Loucy (cell line): ENCODE measurements at regions not wholly inside any gene's neighbourhood (a gene's known extent, or its start where the extent isn't known, plus 50 kb on each side); places are given as distances from the start of the nearest gene placed in this dataset.

Experiments
- H2AFZ ChIP-seq: fragments of 200-600 bp; sonication (generic); 2 replicates; pipeline ENCODE4 v1.6.0; 2016; ENCODE audit warnings: antibody characterized with exemption, mild to moderate bottlenecking, low read length, moderate library complexity
- H3F3A ChIP-seq: fragments of 200-600 bp; 2 replicates; pipeline ENCODE4 v1.6.0; 2016; ENCODE audit warnings: antibody characterized with exemption, low read depth, mild to moderate bottlenecking
- H3K27me3 ChIP-seq: fragments of 200-600 bp; sonication (generic); 2 replicates; pipeline ENCODE4 v1.6.1; 2014; ENCODE audit warnings: low read length, mild to moderate bottlenecking; ENCODE audit not compliant: insufficient read depth, poor library complexity, severe bottlenecking
- H3K36me3 ChIP-seq: fragments of 200-600 bp; sonication (generic); 2 replicates; pipeline ENCODE4 v1.6.1; 2016; ENCODE audit warnings: low read length; ENCODE audit not compliant: insufficient read depth
- H3K4me1 ChIP-seq: fragments of 200-600 bp; sonication (generic); 2 replicates; pipeline ENCODE4 v1.5.1; 2014; ENCODE audit warnings: low read length, mild to moderate bottlenecking; ENCODE audit not compliant: insufficient read depth, poor library complexity, severe bottlenecking
- H3K4me2 ChIP-seq: fragments of 200-600 bp; sonication (generic); 2 replicates; pipeline ENCODE4 v1.6.0; 2014; ENCODE audit warnings: antibody characterized with exemption, low read length, low read depth, mild to moderate bottlenecking; ENCODE audit not compliant: poor library complexity, severe bottlenecking
- H3K4me3 ChIP-seq: fragments of 200-600 bp; sonication (generic); 2 replicates; pipeline ENCODE4 v1.5.1; 2014; ENCODE audit warnings: low read length, mild to moderate bottlenecking, mixed read lengths; ENCODE audit not compliant: poor library complexity, severe bottlenecking
- H3K79me2 ChIP-seq: fragments of 200-600 bp; sonication (generic); 2 replicates; pipeline ENCODE4 v1.6.1; 2014; ENCODE audit warnings: low read length; ENCODE audit not compliant: insufficient read depth
- H3K9ac ChIP-seq: fragments of 200-600 bp; sonication (generic); 2 replicates; pipeline ENCODE4 v1.6.0; 2014; ENCODE audit warnings: mild to moderate bottlenecking, low read depth, low read length, moderate library complexity; ENCODE audit not compliant: poor library complexity, severe bottlenecking
- H3K9me2 ChIP-seq: fragments of 200-600 bp; sonication (generic); replicated peaks from 2 replicates; pipeline ENCODE4 v1.6.1; 2016; ENCODE audit warnings: low read depth, low read length, mixed read lengths
- H3K9me3 ChIP-seq: fragments of 200-600 bp; sonication (generic); 2 replicates; pipeline ENCODE4 v1.6.1; 2014; ENCODE audit warnings: mild to moderate bottlenecking, antibody characterized with exemption, low read length, low read depth; ENCODE audit not compliant: insufficient read depth
- H4K20me1 ChIP-seq: fragments of 200-600 bp; sonication (generic); 2 replicates; pipeline ENCODE4 v1.6.0; 2014; ENCODE audit warnings: antibody characterized with exemption, low read length, mild to moderate bottlenecking; ENCODE audit not compliant: insufficient read depth, poor library complexity, severe bottlenecking
- CTCF ChIP-seq: fragments of 200-600 bp; sonication (generic); conservative IDR thresholded peaks from 2 replicates; pipeline ENCODE4 v1.5.1; 2014; ENCODE audit warnings: mild to moderate bottlenecking, antibody characterized with exemption, low read length
- EZH2phosphoT487 ChIP-seq: fragments of 200-600 bp; IDR thresholded peaks from 2 replicates; pipeline ENCODE4 v1.6.1; 2018; ENCODE audit warnings: antibody characterized with exemption, mild to moderate bottlenecking, moderate library complexity, borderline replicate concordance

GRCh38 chr4:20615486-20616260, 84.6 kb upstream of the PACRGL start:
- Histone ChIP-seq H3F3A (no peaks in the 10 kb centered on the region), H3K9ac (no peak overlapping the region), H3K36me3 (no peaks in the 10 kb centered on the region), H3K9me2 (no peaks in the 10 kb centered on the region), H3K27me3 (no peaks in the 10 kb centered on the region), H2AFZ (no peak overlapping the region), H3K4me2 (no peak overlapping the region), H3K4me3 (no peak overlapping the region), H4K20me1 (no peaks in the 10 kb centered on the region), H3K4me1 (no peaks in the 10 kb centered on the region), H3K9me3 (no peaks in the 10 kb centered on the region), H3K79me2 (no peaks in the 10 kb centered on the region)
- TF ChIP-seq EZH2phosphoT487 = no peak

- Histone ChIP-seq H3K9me3 (no peaks in the 10 kb centered on the region), H3K4me2 (no peak overlapping the region), H3K9ac (no peak overlapping the region), H3K27me3 (no peaks in the 10 kb centered on the region), H3K79me2 (no peaks in the 10 kb centered on the region), H3F3A (no peaks in the 10 kb centered on the region), H2AFZ (no peak overlapping the region), H3K36me3 (no peaks in the 10 kb centered on the region), H4K20me1 (no peaks in the 10 kb centered on the region), H3K4me3 (no peak overlapping the region), H3K9me2 (no peaks in the 10 kb centered on the region), H3K4me1 (no peaks in the 10 kb centered on the region)
- TF ChIP-seq CTCF (no peak), EZH2phosphoT487 (no peak)
These were observed 83.9 kb upstream of the PACRGL start for GRCh38 chr4:20616313-20616712.

GRCh38 chr4:20616848-20617247, 83.4 kb upstream of the PACRGL start:
- H3K9me3 ChIP-seq = no peaks in the 10 kb centered on the region
- H3K9ac ChIP-seq = no peak overlapping the region
- no peaks in the 10 kb centered on the region for H3K27me3 ChIP-seq
- no peaks in the 10 kb centered on the region for H3K36me3 ChIP-seq
- no peaks in the 10 kb centered on the region for H3K4me1 ChIP-seq
- no peaks in the 10 kb centered on the region for H3K9me2 ChIP-seq
- no peaks in the 10 kb centered on the region for H4K20me1 ChIP-seq
- no peaks in the 10 kb centered on the region for H3F3A ChIP-seq
- H3K79me2 ChIP-seq = no peaks in the 10 kb centered on the region
- no peak overlapping the region for H2AFZ ChIP-seq
- no peak overlapping the region for H3K4me2 ChIP-seq
- H3K4me3 ChIP-seq = no peak overlapping the region
- no peak for TF ChIP-seq CTCF
- TF ChIP-seq EZH2phosphoT487 = no peak
